ENCODE measurements at regions not wholly inside any gene's neighbourhood (a gene's known extent, or its start where the extent isn't known, plus 50 kb on each side); places are given as distances from the start of the nearest gene placed in this dataset.

DNA sequence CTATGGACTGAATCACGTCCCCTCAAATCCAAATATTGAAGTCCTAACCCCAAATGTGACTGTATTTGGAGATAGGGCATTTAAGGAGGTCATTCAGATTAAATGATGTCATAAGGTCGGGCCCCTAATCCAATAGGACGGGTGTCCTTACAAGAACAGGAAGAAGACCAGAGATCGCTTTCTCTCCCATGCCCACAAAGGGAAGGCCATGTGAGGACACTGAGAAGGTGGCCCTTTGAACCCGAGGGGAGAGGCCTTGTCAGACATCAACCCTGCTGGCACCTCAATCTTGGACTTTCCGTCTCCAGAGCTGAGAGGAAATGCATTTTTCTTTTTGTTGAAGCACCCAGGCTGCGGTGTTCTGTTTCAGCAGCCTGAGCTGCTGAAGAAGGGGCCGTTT is 72.3 kb upstream of the KLF6 start:
- no peak for DNase-seq

DNA sequence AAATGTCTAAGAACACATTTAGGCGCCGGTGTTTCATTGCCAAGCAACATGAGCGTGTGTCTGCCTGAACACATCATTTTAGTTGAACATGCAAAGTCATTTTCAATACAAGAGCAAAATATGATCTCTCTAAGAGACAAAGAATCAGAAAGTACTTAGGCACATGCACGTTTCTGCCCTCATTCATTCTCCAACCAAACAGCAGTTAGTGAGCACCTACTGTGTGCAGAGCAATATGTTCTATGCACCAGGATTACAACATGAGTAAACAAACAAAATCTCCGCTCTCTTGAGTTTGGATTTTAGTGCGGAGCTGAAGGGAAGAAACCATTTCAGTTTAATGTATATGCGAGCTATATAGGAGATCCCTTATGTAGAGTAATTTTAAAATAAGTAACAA is 71.6 kb upstream of the KLF6 start:
- no peak for DNase-seq

DNA sequence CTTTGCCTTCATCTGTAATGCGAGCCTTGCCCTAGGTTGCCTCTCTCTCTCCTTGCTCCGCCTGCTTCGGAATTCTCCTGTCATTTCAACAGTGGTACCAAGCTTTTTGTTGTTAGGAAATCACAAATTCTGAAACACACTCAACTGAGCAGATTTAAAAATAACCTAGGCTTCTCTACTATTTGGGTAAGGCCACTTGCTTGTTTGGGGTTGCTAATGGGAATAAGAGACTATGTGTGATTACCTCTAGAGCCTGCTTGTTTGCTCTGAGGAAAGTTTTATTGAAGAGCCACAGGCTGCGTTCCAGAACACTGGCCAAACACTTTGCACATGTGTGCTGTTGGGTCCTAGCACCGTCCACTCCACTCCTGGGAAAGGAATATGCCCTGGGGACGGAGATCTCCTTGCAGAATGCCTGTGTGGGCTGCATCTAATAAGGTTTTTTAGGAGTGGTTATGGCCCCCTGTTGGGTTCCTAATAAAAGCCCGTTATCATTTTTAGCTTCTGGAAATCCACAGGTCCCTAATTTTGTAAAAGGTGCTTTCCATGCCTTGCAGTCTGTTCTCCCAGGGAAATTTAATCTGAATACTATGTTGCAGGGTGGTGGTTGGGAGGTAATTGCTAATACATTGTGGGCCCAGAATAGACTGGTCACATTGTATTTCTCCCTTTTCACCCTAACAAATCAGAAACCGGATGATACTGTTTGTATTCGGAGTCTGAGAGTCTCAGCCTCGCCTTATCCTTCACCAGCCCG is 68.7 kb upstream of the KLF6 start:
- DNase-seq = no peak

DNA sequence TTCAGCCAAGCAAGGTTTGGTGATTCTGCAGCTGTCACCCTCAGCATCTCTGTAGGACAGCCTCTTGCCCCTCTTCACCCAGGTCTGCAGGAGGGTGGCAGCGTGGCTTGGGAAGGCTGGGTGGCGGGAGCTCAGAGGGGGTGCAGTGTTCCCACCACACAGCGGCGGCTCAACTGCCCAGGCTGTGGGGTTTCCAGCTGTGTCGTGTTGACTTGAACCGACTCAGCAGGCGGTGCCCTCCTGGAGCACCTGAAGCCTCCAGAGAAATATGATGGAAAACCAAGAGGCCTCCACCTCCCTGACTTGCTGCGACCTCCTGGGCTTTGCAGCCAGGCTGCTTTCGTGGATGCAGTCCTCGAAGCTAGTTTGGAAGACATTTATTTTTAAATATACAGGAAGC is 68.0 kb upstream of the KLF6 start:
- no peak for DNase-seq

DNA sequence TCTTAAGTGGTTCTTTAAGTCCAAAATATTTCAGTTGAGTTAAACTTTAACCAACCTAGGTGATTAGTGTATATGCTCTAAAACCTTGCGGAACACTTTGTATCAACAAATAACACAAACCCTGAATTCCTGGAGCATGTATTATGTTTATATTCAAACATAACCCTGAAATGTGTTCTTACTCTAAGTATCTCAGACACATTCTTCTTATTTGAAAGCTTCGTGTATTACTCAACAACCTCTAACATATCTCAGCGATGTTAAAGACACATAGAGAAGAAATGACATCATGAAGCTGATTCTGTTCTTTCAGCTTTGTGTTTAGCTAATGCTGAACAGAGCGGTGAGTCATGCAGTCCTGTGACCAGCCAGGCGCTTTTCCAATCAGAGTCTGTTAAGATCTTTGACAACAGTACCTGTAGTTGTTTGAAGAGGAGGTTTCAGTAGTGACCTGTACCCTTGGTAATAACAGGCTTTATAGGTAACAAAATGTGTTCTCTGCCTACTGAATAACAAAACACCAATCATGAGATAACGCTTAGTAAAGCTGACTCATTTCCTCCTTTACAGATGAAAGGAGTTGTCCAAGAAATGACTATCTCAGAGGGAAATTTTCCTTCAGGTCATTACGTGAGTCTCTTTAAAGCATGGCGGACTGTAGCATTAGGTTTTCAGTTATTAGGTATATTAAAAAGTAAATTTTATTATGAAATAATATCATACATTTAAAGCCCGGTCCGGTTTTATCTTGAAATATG is 67.3 kb upstream of the KLF6 start:
- peak; percentile 58 for DNase-seq

DNA sequence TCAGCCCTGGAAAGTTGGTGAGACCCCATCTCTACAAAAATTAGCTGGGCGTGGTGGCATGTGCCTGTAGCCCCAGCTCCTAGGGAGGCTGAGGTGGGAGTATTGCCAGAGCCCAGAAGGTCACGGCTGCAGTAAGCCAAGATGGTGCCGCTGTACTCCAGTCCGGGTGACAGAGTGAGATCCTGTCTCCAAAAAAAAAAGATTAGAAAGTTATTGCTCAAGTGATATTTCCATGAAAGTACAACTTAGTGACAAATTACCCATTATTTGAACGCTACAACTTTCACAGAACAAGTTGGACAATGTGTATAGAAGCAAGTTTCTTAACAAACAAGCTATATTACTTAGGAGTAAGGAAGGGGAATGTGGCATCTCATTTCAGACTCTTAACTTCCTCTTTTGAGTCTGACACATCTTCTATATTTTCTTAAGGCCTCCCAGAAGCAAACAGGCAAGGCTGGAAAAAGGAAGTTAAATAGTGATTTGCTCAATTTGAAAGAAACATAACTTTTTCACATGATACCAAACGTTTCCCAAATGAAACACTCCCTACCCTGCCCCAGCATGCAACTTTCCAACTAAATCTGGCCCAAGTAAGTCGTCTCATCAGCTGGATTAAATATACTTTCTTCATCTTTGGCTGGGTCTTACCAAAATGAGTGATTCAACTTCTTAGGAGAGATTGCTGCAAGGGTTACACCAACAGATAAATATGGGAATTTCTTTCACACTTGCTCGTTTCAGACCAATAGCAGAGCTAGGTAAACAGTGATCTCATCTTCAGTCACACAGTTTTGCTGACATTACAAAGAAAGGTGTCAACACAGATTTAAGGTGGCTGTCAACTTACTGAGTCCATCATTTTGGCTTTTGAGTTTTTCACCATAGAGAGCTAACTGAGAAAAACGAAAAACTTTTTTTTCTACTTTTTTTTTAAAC is 66.3 kb upstream of the KLF6 start:
- no peak for DNase-seq

DNA sequence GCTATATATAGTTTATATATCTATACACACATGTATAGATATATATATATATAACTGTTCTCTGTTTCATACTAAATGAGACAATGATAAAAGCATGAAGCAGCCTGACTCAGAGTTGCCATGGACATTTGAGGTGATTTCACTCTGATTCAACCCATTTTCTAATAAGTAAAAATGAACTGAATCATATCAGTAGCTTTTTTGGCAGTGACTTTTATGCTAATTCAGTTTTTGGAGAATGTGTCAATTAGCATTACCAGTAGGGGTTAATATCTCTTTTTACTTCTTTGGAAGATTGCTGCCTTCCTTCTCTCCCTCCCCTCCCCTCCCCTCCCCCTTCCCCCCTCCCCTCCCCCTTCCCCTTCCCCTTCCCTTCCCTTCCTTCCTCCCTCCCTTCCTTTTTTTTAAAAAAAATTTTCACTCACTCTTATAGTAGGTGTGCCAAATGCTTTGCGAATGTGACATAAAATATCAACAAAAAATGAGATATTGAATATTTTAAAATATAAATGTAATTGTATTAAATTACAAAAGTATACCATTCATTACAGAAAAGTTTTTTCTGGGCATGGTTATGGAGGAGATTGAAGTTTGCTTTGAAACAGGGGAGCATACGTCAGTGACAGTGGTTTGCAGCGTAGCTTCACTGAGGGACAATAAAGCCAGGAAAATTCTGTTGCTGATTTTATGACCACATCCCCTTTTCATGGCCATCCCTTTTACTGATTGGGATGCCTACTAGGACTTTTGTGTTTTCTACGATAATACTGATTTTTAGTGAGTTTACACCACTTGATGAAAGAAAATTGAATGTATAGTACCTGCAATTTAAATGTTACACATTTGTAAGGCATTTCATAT is 64.0 kb upstream of the KLF6 start:
- DNase-seq = no peak

DNA sequence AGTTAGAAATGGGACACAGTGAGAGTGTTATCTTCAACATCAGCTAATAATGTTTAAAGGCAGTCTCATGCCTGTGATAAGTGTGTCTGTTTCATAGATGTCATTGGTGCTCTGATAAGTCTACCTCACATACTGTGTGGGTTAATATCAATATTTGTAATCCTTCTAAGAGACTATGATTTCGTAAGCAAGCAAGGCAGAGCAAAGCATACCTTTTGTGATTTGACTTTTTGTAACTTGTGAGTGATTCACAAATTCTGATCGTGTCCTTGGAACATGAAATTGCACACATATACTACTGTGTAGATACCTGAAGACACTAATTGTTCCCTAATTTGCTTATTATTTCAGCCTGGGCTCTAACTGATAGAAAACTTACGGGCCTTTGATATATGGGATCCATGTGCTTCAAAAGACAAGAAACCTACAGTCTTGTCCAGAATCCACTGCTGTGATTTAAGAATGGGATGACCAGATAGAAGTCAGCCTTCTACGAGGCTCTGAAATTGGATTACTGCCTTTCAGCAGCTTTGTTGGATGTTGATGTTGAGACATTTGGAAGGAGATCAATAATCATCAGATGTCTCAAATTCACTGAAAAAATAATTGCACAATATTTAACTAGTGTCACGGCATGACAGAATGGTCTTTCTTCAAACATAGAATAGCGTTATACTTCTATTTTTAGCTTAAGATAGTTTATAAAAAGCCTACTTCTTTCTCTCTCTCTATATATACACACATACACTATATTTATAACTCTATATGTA is 63.2 kb upstream of the KLF6 start:
- no peak for DNase-seq

DNA sequence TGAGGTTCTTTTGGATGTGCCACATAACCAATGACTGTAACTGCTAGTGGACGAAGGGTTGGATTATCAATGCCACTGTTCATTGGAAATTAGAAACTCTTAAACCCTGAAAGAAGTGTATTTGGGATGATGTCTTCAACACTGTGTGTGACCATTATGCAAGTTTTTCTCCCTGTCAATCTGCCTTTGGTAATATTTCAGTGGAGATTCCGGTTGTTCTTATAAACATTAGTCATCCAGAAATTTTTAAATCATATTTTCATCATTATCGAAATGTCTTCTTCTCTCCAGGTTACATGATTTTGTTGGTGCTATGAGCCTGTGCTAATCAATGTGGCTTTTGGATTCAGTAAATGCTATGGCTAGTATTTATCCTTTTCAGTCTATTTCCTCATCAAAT is 61.7 kb upstream of the KLF6 start:
- no peak for DNase-seq

DNA sequence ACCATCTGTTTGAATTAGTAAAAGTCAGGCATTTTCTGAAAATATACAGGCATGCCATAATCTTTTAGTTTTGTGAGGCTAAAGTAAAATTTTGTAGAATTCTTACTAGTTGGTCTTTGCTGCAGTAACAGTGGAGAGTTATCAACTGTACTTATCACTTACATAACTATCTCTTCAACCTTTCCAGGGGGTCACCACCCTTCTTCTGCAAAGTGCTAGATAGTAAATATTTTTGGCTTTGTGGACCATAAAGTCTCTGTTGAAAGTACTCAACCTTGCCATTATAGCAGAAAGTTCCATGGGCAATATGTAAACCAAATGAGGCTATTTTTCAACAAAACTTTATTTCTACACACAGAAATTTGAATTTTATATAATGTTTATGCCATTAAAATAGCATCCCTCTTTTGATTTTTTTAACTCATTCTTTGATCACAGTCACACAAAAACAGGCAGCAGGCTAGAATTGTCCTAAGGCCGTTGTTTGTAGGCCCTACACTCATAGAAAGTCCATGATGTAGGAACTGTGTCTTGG is 59.5 kb upstream of the KLF6 start:
- DNase-seq = no peak

DNA sequence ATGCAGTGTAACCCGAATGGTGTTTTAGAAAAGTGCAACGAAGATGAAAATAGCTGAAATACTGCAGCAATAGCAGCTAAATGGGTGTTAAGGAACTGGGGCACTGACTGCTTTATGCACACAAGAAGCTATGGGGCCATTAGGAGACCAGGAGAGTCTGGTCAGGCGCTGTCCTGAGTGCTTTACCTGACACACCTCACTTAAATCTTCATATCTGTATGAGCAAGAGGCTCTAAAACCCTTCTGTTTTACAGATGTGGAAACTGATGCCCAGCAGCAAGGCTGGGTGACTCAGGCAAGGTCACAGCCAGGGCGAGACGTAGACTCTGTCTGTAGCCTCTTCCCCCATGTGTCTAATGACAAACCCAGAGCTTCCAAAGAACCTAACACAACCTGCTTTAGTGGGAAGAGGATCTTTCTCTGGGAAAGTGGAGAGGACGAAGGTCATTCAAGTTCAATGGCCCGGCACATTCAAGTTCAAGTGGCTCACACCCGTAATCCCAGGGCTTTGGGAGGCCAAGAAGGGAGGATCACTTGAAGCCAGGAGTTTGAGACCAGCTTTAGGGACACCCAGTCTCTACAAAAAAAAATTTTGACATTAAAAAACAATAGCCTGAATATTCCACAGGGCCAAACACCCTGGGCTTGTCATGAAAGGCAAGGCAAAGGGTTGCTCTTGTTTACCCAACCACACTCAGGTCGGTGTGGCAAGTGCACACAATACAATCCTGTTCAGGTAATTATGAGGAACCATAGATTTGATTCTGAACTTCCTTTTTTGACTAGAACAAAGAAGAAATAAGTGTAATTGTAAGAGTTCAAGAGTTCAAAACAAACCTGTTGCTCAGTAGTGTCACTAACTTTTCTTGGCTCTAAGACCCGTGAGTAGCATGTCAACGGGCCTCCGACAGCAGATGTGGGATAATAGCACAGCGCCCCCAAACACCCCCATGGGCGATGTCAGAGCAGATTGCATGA is 53.7 kb upstream of the KLF6 start:
- no peak for DNase-seq

DNA sequence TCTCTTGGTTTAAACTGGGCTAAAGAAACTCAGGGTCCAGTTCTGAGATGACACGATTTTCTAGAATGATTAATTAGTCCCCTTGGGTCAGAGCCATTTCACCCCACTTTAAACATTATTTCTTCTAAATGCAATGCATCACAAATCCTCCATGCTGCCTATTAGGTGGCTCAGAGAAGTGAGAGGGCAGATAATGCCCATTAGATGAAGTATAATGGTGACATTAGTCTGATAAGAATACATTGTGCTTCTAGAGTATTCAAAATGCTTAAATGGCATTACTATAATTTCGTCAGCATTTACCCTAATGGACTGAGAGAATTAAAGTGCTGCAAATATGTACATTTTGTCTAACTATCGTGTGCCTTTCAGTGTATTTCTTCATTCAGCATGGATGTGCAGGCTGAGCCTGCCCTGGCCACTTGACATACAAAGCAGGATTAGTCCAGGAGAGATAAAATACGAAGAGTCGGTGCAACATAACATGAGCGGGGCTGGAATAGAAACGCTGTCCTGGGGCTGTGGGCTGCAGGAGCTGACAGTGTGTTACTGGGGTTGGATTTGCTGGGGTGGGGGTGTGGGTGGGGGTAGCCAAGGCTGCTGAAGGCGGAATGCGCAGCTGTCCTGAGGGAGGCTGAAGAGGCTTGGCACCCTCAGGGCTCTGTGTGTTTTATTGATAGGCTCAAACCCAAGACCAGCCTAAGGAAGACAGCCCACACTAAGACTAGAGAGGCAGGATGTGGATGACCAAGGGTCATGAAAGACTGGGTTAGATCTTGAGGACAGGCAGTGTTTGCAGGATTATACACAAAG is 52.8 kb upstream of the KLF6 start:
- no peak for DNase-seq

DNA sequence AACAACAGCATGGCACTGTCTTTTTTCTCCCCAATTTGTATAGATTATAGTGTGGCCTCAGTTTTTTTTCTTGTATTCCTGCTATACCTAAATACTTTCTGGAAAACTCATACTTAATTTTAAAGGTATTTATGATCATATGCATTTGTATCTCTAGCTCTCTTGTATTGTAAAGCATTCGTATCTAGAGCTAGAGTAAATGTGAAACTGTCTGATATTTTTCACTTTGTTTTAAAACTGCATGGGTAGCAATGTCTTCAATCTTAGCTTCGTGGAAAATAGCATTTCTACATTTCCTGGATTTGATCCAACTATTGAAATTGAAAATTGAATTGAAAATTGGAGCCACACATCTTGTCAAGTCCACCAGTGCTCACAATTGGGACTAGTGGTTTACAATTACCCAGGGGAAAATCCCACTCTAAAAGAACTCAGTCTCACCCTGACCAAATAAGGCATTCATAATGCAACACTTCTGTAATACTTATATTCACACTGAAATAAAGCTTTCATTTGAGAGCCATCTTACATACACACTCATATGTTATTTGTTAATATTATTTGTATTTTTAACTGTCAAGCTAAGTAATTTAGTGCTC is 51.3 kb upstream of the KLF6 start:
- DNase-seq = no peak

DNA sequence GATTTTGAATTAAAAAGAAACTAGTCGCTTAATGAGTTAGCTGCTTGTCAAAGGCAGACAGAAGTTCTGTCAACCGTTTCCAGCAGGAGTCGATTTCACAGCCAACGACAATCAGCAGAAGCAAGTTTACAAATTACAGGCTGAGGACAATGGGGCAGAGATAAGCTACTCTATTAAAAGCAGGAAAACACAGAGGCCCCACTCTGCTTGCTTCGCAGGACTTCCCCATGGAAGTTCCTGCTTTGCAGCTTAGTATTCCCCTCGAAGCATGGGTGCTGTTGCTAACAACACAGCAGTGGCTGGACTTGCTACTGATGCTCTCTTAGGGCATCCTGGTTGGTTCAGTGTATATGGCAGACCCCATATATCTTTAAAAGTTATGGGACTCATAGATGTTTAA is 50.8 kb upstream of the KLF6 start:
- DNase-seq = no peak

DNA sequence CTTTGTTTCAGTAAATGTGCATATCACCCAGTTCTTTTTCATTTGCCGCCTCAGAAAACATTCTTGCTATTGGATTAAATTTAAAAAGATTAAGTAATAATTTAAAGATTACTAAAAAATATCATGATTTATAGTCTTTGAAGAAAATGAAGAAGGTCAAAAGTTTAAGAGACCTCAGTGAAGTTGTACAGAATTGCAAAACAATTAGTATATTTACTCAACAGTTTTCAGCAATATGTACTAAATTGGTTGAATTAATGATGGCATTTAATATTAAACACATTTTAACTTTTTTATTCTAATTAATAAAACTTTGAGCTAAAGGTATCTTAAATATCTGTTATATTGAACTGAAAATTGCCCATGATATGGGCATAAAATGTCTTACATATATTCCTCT is 49.9 kb upstream of the KLF6 start:
- DNase-seq = no peak

All from COR-L47 (cell line).